Activated B cell treated with CpG ODN at 0.5 μM for 24 hours (primary cell): ENCODE measurements at regions not wholly inside any gene's neighbourhood (a gene's known extent, or its start where the extent isn't known, plus 50 kb on each side); places are given as distances from the start of the nearest gene placed in this dataset.

ENCODE experiments used
- ATAC-seq: fragments of 200-7000 bp; cut with Tn5 transposase; one replicate; pipeline ENCODE4 v1.10.0; 2021; ENCODE audit warnings: low read depth, mild to moderate bottlenecking, moderate library complexity
- CTCF ChIA-PET: fragments of 350-600 bp; sonication (Branson Sonifier 250); formaldehyde crosslinking; loops from one replicate; lab custom pipeline; 2021; ENCODE audit warnings: antibody characterized with exemption; lab: Charles Lee
- POLR2A ChIA-PET: fragments of 350-600 bp; sonication (Branson Sonifier 250); formaldehyde crosslinking; loops from one replicate; lab custom pipeline; 2021; ENCODE audit warnings: antibody characterized with exemption; lab: Charles Lee
- DNase-seq: peaks from one replicate; pipeline ENCODE4 v3.0.0; 2022
- H3K27ac Mint-ChIP-seq: one replicate; pipeline ENCODE4 v1.8.0; 2020; ENCODE audit warnings: mixed read lengths
- H3K27me3 Mint-ChIP-seq: one replicate; pipeline ENCODE4 v1.8.0; 2021; ENCODE audit warnings: mixed read lengths
- H3K36me3 Mint-ChIP-seq: one replicate; pipeline ENCODE4 v1.8.0; 2021; ENCODE audit warnings: low read depth, mixed read lengths
- H3K4me1 Mint-ChIP-seq: one replicate; pipeline ENCODE4 v1.8.0; 2021; ENCODE audit warnings: mixed read lengths
- H3K4me3 Mint-ChIP-seq: one replicate; pipeline ENCODE4 v1.8.0; 2020; ENCODE audit warnings: mild to moderate bottlenecking, mixed read lengths
- H3K9me3 Mint-ChIP-seq: one replicate; pipeline ENCODE4 v1.8.0; 2020; ENCODE audit warnings: mixed read lengths
- CTCF ChIP-seq: fragments of 200-600 bp; IDR thresholded peaks from one replicate; pipeline ENCODE4 v1.8.0; 2022; ENCODE audit warnings: antibody characterized with exemption, mild to moderate bottlenecking
- intact Hi-C: fragments of 100-400 bp; cut with micrococcal nuclease; formaldehyde crosslinking; loops from one replicate; pipeline ENCODE4 v1.15.1; 2024

- peak overlapping the region; percentile 70 for H3K27ac Mint-ChIP-seq
- no peaks in the 10 kb centered on the region for H3K36me3 Mint-ChIP-seq
- no peak for TF ChIP-seq CTCF
- no peaks in the 10 kb centered on the region for H3K9me3 Mint-ChIP-seq
- no peak for DNase-seq
- no peak for ATAC-seq
- ChIA-PET CTCF (no interaction called here), POLR2A (interaction anchor here (0.7 kb wide), 1 partner anchor 84 kb away, joined by 3 read pairs; no protein-coding TSS in a partner anchor)
- no peaks in the 10 kb centered on the region for H3K27me3 Mint-ChIP-seq
- peak overlapping the region; percentile 50 for H3K4me3 Mint-ChIP-seq
- intact Hi-C loops: loop anchor here (2.0 kb wide), 1 partner anchor 13 kb away; no protein-coding TSS in a partner anchor
- H3K4me1 Mint-ChIP-seq: peaks cover 67% of the 10 kb centered on the region
Observed at GRCh38 chr2:136323935-136324334, 206.0 kb upstream of the CXCR4 start.

DNA sequence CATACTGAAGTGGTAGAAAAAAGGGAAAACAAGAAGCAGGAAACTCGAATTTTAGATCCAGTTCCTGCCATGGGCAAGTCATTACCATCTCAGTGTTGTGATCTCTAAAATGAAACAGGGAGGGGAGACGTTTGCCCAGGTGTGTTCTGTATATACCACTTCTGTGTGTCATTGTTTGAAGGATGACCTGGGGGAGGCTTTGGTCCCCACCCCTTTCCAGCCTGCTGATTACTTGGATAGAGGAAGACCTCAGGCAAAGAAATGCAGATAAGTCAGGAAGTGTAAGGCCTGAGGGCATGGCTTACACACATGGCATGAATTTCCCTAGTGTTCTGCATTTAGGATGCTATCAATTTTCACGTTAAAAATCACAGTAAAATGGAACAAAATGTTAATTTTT lies 205.2 kb upstream of the CXCR4 start:
- no peaks in the 10 kb centered on the region for H3K27me3 Mint-ChIP-seq
- no peaks in the 10 kb centered on the region for H3K36me3 Mint-ChIP-seq
- CTCF ChIA-PET: no interaction called here
- DNase-seq: no peak
- no peak for ATAC-seq
- H3K9me3 Mint-ChIP-seq: no peaks in the 10 kb centered on the region
- no peak overlapping the region for H3K4me3 Mint-ChIP-seq
- intact Hi-C loops: no loop called here
- TF ChIP-seq CTCF: no peak
- POLR2A ChIA-PET: interaction anchor here (1.5 kb wide), 1 partner anchor 204 kb away, joined by 3 read pairs; no protein-coding TSS in a partner anchor
- peaks cover 66% of the 10 kb centered on the region for H3K4me1 Mint-ChIP-seq
- no peak overlapping the region for H3K27ac Mint-ChIP-seq

- intact Hi-C loops: no loop called here
Observed at GRCh38 chr2:136322428-136322827, 204.5 kb upstream of the CXCR4 start.

DNA sequence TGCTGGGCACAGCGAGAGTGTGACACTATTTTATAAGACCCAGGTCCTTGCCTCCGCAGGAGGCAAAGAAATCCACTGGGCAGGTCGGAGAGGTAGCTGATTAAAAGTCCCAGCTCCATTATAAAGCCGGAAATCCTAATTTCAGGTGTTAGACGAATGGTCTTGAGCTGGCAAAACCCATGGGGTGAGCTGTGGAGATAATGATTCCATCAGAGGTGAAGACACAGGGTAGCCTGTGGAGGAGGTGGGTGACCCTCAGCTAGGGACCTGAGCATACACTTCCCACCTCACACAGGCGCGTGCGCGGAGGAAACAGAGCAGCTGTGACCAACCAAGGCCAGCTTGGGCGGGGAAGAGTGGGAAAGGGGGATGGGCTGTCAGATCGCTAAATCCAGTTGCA lies 201.7 kb upstream of the CXCR4 start:
- no peak for ATAC-seq
- H3K27ac Mint-ChIP-seq: no peak overlapping the region
- DNase-seq: no peak
- no peaks in the 10 kb centered on the region for H3K9me3 Mint-ChIP-seq
- TF ChIP-seq CTCF: no peak
- no peak overlapping the region for H3K4me3 Mint-ChIP-seq
- H3K36me3 Mint-ChIP-seq: no peaks in the 10 kb centered on the region
- ChIA-PET CTCF (no interaction called here), POLR2A (interaction anchor here (0.9 to 1.8 kb wide), 3 partner anchors 9 to 64 kb away, joined by 3 to 5 read pairs (median 5); no protein-coding TSS in a partner anchor)
- intact Hi-C loops: loop anchor here (1.0 kb wide), 1 partner anchor 8 kb away; no protein-coding TSS in a partner anchor
- no peaks in the 10 kb centered on the region for H3K27me3 Mint-ChIP-seq
- H3K4me1 Mint-ChIP-seq: peaks cover 31% of the 10 kb centered on the region

More at GRCh38 chr2:136322428-136322827, 204.5 kb upstream of the CXCR4 start:
- Mint-ChIP-seq H3K27ac (no peak overlapping the region), H3K9me3 (no peaks in the 10 kb centered on the region), H3K4me3 (no peak overlapping the region), H3K4me1 (peaks cover 58% of the 10 kb centered on the region), H3K27me3 (no peaks in the 10 kb centered on the region), H3K36me3 (no peaks in the 10 kb centered on the region)
- DNase-seq (no peak), ATAC-seq (no peak)
- ChIA-PET CTCF (no interaction called here), POLR2A (interaction anchor here (1.5 kb wide), 1 partner anchor 203 kb away, joined by 3 read pairs; no protein-coding TSS in a partner anchor)
- no peak for TF ChIP-seq CTCF

DNA sequence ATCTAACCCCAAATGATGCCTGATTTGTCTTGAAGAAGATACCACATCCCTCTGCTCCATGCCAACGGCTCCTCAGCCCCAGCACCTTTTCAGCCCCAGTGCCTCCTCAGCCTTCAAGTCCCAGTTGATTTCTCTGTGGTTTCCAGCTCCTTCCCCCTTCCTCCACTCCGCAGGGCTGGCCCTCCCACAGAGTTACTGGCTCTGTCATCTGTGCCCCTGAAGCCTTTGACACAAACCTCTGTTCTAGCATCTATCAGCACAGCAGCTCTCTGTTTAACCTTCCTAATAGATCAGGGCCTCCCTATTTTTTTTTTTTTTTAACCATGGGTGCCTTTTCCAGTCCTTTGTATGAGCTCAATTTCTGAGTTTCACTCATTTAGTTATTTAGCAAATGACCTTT lies 201.3 kb upstream of the CXCR4 start:
- no peak for TF ChIP-seq CTCF
- Mint-ChIP-seq H3K4me1 (peaks cover 27% of the 10 kb centered on the region), H3K27ac (no peak overlapping the region), H3K4me3 (no peak overlapping the region), H3K9me3 (no peaks in the 10 kb centered on the region), H3K27me3 (no peaks in the 10 kb centered on the region), H3K36me3 (no peaks in the 10 kb centered on the region)
- ChIA-PET CTCF (interaction anchor here (1.3 kb wide), 1 partner anchor 9 kb away, joined by 3 read pairs; no protein-coding TSS in a partner anchor), POLR2A (interaction anchor here (0.9 to 1.8 kb wide), 3 partner anchors 8 to 63 kb away, joined by 3 to 5 read pairs (median 5); no protein-coding TSS in a partner anchor)
- intact Hi-C loops: no loop called here
- ATAC-seq (peak; percentile 50), DNase-seq (no peak)
